ENCODE measurements at regions not wholly inside any gene's neighbourhood (a gene's known extent, or its start where the extent isn't known, plus 50 kb on each side); places are given as distances from the start of the nearest gene placed in this dataset.

- H3K27ac Mint-ChIP-seq = peak overlapping the region in 2 of 3 experiments; percentile 51 to 81
- no peaks in the 10 kb centered on the region for H3K36me3 Mint-ChIP-seq (ENCODE audit: low read depth)
- H3K9me3 Mint-ChIP-seq = peaks cover 2% of the 10 kb centered on the region
- TF ChIP-seq CTCF (IDR thresholded peaks at IDR 0.05; ENCODE audit: unreplicated experiment in 3 of 3) = no peak
- peaks cover 10% of the 10 kb centered on the region for H3K4me1 Mint-ChIP-seq
- H3K27me3 Mint-ChIP-seq (ENCODE audit: low read depth) = no peaks in the 10 kb centered on the region
- H3K4me3 Mint-ChIP-seq = no peak overlapping the region
Observed at GRCh38 chr21:21730512-21730911, 732.3 kb downstream of the NCAM2 start.

GRCh38 chr21:21731626-21732025 is 733.4 kb downstream of the NCAM2 start:
- Mint-ChIP-seq H3K4me1 (peaks cover 10% of the 10 kb centered on the region), H3K4me3 (no peak overlapping the region), H3K36me3 (ENCODE audit: low read depth) (no peaks in the 10 kb centered on the region), H3K9me3 (peaks cover 2% of the 10 kb centered on the region), H3K27ac (no peak overlapping the region), H3K27me3 (ENCODE audit: low read depth) (no peaks in the 10 kb centered on the region)
- no peak for TF ChIP-seq CTCF (IDR thresholded peaks at IDR 0.05; ENCODE audit: unreplicated experiment in 3 of 3)

- Mint-ChIP-seq H3K36me3 (ENCODE audit: low read depth) (no peaks in the 10 kb centered on the region), H3K27ac (no peak overlapping the region), H3K9me3 (peaks cover 2% of the 10 kb centered on the region), H3K27me3 (ENCODE audit: low read depth) (no peaks in the 10 kb centered on the region), H3K4me1 (peaks cover 10% of the 10 kb centered on the region), H3K4me3 (no peak overlapping the region)
- TF ChIP-seq CTCF (IDR thresholded peaks at IDR 0.05; ENCODE audit: unreplicated experiment in 3 of 3) = no peak
Observed at GRCh38 chr21:21734088-21734487, 735.9 kb downstream of the NCAM2 start.

DNA sequence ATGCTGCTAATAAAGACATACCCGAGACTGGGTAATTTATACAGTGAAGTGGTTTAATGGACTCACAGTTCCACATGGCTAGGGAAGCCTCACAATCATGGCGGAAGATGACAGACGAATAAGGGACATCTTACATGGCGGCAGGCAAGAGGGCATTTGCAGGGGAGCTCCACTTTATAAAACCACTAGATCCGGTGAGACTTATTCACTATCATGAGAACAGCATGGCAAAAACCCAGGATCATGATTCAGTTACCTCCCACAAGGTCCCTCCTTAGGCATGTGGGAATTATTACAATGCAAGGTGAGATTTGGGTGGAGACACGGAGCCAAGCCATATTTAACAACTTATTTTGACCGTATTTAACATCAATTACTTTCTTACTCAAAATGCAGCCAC is 739.0 kb downstream of the NCAM2 start:
- no peak for TF ChIP-seq CTCF (IDR thresholded peaks at IDR 0.05; ENCODE audit: unreplicated experiment in 3 of 3)
- H3K9me3 Mint-ChIP-seq = no peaks in the 10 kb centered on the region
- no peaks in the 10 kb centered on the region for H3K27me3 Mint-ChIP-seq (ENCODE audit: low read depth)
- H3K36me3 Mint-ChIP-seq (ENCODE audit: low read depth) = no peaks in the 10 kb centered on the region
- H3K4me3 Mint-ChIP-seq = no peak overlapping the region
- H3K4me1 Mint-ChIP-seq = peaks cover 5% of the 10 kb centered on the region
- H3K27ac Mint-ChIP-seq = no peak overlapping the region

- H3K27ac Mint-ChIP-seq = no peak overlapping the region
- H3K9me3 Mint-ChIP-seq = peaks cover 7% of the 10 kb centered on the region
- H3K36me3 Mint-ChIP-seq (ENCODE audit: low read depth) = no peaks in the 10 kb centered on the region
- no peaks in the 10 kb centered on the region for H3K4me1 Mint-ChIP-seq
- no peak overlapping the region for H3K4me3 Mint-ChIP-seq
- no peaks in the 10 kb centered on the region for H3K27me3 Mint-ChIP-seq (ENCODE audit: low read depth)
- TF ChIP-seq CTCF (IDR thresholded peaks at IDR 0.05; ENCODE audit: unreplicated experiment in 3 of 3) = no peak
Observed at GRCh38 chr21:21740207-21740606, 742.0 kb downstream of the NCAM2 start.

DNA sequence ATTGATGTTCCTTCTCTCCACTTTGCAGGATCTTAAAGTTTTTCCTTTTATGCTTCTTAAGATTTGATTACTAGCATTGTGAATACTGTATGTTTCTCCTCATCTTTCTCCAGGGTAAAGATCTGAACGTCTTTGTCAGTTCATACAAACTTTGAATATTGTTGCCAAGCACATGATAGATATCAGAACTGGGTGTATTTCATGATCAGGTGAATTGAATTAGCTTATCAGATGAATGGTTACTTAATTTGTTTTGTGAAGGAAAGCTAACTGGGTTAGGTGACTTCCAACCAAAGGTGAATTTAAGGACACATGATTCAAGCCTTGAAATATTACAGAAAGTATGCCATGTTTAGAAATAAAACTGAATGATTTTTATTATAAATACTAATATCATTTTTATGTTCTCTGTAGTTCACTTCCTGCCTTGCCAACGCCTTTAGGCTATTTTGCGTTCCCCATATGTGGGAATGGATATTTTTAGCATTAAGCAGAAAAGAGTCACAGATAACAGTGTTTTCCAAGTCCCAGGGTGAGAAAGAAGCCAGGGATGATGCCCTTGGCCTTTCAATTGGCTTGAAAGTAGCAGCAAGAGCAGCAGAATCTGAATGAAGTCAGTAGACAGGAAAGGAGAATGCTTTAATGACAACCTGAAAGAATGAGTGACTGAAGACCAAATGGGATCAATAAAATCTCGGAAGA is 752.1 kb downstream of the NCAM2 start:
- H3K27me3 Mint-ChIP-seq (ENCODE audit: low read depth) = no peaks in the 10 kb centered on the region

More for the DNA sequence above, 752.1 kb downstream of the NCAM2 start:
- Mint-ChIP-seq H3K4me1 (no peaks in the 10 kb centered on the region), H3K9me3 (peaks cover 7% of the 10 kb centered on the region), H3K36me3 (ENCODE audit: low read depth) (no peaks in the 10 kb centered on the region), H3K4me3 (no peak overlapping the region), H3K27ac (no peak overlapping the region)
- no peak for TF ChIP-seq CTCF (IDR thresholded peaks at IDR 0.05; ENCODE audit: unreplicated experiment in 3 of 3)
